Cardiac muscle cell (in vitro differentiated cells and primary cell): ENCODE measurements at regions not wholly inside any gene's neighbourhood (a gene's known extent, or its start where the extent isn't known, plus 50 kb on each side); places are given as distances from the start of the nearest gene placed in this dataset.
"Not testable (repeated sequence)": the region's sequence is repeated elsewhere in the genome, so short reads cannot be mapped to it uniquely, and the experiment has no call there.

ENCODE experiments used
- DNase-seq, 2 donors: peaks; one replicate each; pipeline versions ENCODE4 v3.0.0 to v3.0.0-alpha.2; 2010 to 2017; ENCODE audit warnings: low read depth in 1 of 2, low spot score in 1 of 2
- H3K27ac ChIP-seq: fragments of 200-600 bp; sonication (generic); 2 replicates; pipeline ENCODE4 v1.5.1; 2016
- H3K27me3 ChIP-seq: fragments of 200-600 bp; sonication (generic); 2 replicates; pipeline ENCODE4 v1.6.0; 2016; ENCODE audit warnings: control low read depth
- H3K36me3 ChIP-seq: fragments of 200-600 bp; sonication (generic); 2 replicates; pipeline ENCODE4 v1.5.1; 2016; ENCODE audit warnings: control low read depth
- H3K4me1 ChIP-seq: fragments of 200-600 bp; sonication (generic); 2 replicates; pipeline ENCODE4 v1.8.1; 2017; ENCODE audit warnings: low read depth, mild to moderate bottlenecking, mixed run types
- H3K4me3 ChIP-seq: fragments of 200-600 bp; sonication (generic); 2 replicates; pipeline ENCODE4 v1.5.1; 2016; ENCODE audit warnings: mild to moderate bottlenecking
- H3K9me3 ChIP-seq: fragments of 200-600 bp; sonication (generic); 2 replicates; pipeline ENCODE4 v1.5.1; 2017; ENCODE audit warnings: low read depth, mild to moderate bottlenecking, control low read depth
- CTCF ChIP-seq: IDR thresholded peaks from 2 replicates; pipeline ENCODE4 v1.5.1; 2012; ENCODE audit warnings: low read depth, mild to moderate bottlenecking, low read length

- peak in 1 of 2 donors; percentile 13 for DNase-seq
- peak overlapping the region; percentile 74 for H3K27ac ChIP-seq
- H3K9me3 ChIP-seq, result no peaks in the 10 kb centered on the region
- H3K4me1 ChIP-seq, result peaks cover 29% of the 10 kb centered on the region
- no peak for TF ChIP-seq CTCF
- H3K27me3 ChIP-seq, result no peaks in the 10 kb centered on the region
- H3K4me3 ChIP-seq, result no peak overlapping the region
- H3K36me3 ChIP-seq, result no peaks in the 10 kb centered on the region
These were observed 72.1 kb upstream of the FHIP2A start for GRCh38 chr10:114749510-114749909.

GRCh38 chr10:114751856-114752255, 69.7 kb upstream of the FHIP2A start:
- no peak overlapping the region for H3K27ac ChIP-seq
- peaks cover 33% of the 10 kb centered on the region for H3K4me1 ChIP-seq
- TF ChIP-seq CTCF, result no peak
- no peaks in the 10 kb centered on the region for H3K9me3 ChIP-seq
- H3K27me3 ChIP-seq, result no peaks in the 10 kb centered on the region
- DNase-seq, result no peak
- H3K36me3 ChIP-seq, result no peaks in the 10 kb centered on the region
- no peak overlapping the region for H3K4me3 ChIP-seq

GRCh38 chr10:114752570-114752969, 69.0 kb upstream of the FHIP2A start:
- DNase-seq, H3K27me3 ChIP-seq, H3K36me3 ChIP-seq, H3K9me3 ChIP-seq, H3K4me3 ChIP-seq, H3K27ac ChIP-seq: not testable (repeated sequence)
- H3K4me1 ChIP-seq, result peaks cover 33% of the 10 kb centered on the region

- DNase-seq, result no peak
- H3K27ac ChIP-seq, result no peak overlapping the region
- peaks cover 30% of the 10 kb centered on the region for H3K4me1 ChIP-seq
- H3K4me3 ChIP-seq, result no peak overlapping the region
- H3K36me3 ChIP-seq, result no peaks in the 10 kb centered on the region
- no peaks in the 10 kb centered on the region for H3K9me3 ChIP-seq
- no peak for TF ChIP-seq CTCF
- H3K27me3 ChIP-seq, result no peaks in the 10 kb centered on the region
These were observed 68.5 kb upstream of the FHIP2A start for GRCh38 chr10:114753126-114753525.

- peak in 1 of 2 donors; percentile 37 for DNase-seq
- peak overlapping the region; percentile 11 for H3K27ac ChIP-seq
- no peaks in the 10 kb centered on the region for H3K36me3 ChIP-seq
- H3K9me3 ChIP-seq, result no peaks in the 10 kb centered on the region
- no peaks in the 10 kb centered on the region for H3K27me3 ChIP-seq
- no peak for TF ChIP-seq CTCF
- peaks cover 15% of the 10 kb centered on the region for H3K4me1 ChIP-seq
- H3K4me3 ChIP-seq, result no peak overlapping the region
These were observed 66.9 kb upstream of the FHIP2A start for GRCh38 chr10:114754445-114755320.

- no peak for TF ChIP-seq CTCF
- Histone ChIP-seq H3K9me3 (no peaks in the 10 kb centered on the region), H3K4me1 (peaks cover 7% of the 10 kb centered on the region), H3K27me3 (no peaks in the 10 kb centered on the region), H3K4me3 (no peak overlapping the region), H3K27ac (no peak overlapping the region), H3K36me3 (no peaks in the 10 kb centered on the region)
- DNase-seq, result no peak
These were observed 66.0 kb upstream of the FHIP2A start for GRCh38 chr10:114755537-114755936.
